HG02973 (cell line): ENCODE measurements at regions not wholly inside any gene's neighbourhood (a gene's known extent, or its start where the extent isn't known, plus 50 kb on each side); places are given as distances from the start of the nearest gene placed in this dataset.

Experiments
- ATAC-seq: cut with Tn5 transposase; IDR thresholded peaks from one replicate; pipeline ENCODE4 v1.9.1; 2021; ENCODE audit warnings: moderate library complexity; ENCODE audit not compliant: unreplicated experiment

- ATAC-seq, result no peak
These were observed 355.3 kb upstream of the ZNF385D start for GRCh38 chr3:22106213-22106896.

- ATAC-seq, result no peak
These were observed 360.2 kb upstream of the ZNF385D start for GRCh38 chr3:22111226-22111625.

- ATAC-seq, result no peak
These were observed 362.4 kb upstream of the ZNF385D start for GRCh38 chr3:22113453-22113852.

GRCh38 chr3:22115581-22115980 is 364.6 kb upstream of the ZNF385D start:
- ATAC-seq, result no peak

GRCh38 chr3:22117091-22117490 is 366.1 kb upstream of the ZNF385D start:
- ATAC-seq, result no peak

GRCh38 chr3:22117751-22118346 is 366.8 kb upstream of the ZNF385D start:
- ATAC-seq, result no peak

GRCh38 chr3:22118542-22118941 is 367.5 kb upstream of the ZNF385D start:
- no peak for ATAC-seq

GRCh38 chr3:22121068-22121701 is 370.2 kb upstream of the ZNF385D start:
- ATAC-seq, result peak; percentile 37

GRCh38 chr3:22122567-22122966 is 371.6 kb upstream of the ZNF385D start:
- ATAC-seq, result peak; percentile 80

- ATAC-seq, result no peak
These were observed 378.1 kb upstream of the ZNF385D start for GRCh38 chr3:22129101-22129500.

- ATAC-seq, result no peak
These were observed 390.8 kb upstream of the ZNF385D start for GRCh38 chr3:22141769-22142168.

- ATAC-seq, result no peak
These were observed 396.2 kb upstream of the ZNF385D start for GRCh38 chr3:22147161-22147560.

- ATAC-seq, result no peak
These were observed 405.9 kb upstream of the ZNF385D start for GRCh38 chr3:22156868-22157267.

GRCh38 chr3:22157848-22158247 is 406.8 kb upstream of the ZNF385D start:
- ATAC-seq, result no peak

- no peak for ATAC-seq
These were observed 408.1 kb upstream of the ZNF385D start for GRCh38 chr3:22159004-22159695.

- no peak for ATAC-seq
These were observed 410.3 kb upstream of the ZNF385D start for GRCh38 chr3:22161315-22161714.

GRCh38 chr3:22170370-22170769 is 419.4 kb upstream of the ZNF385D start:
- no peak for ATAC-seq

GRCh38 chr3:22172964-22173363 is 422.0 kb upstream of the ZNF385D start:
- no peak for ATAC-seq

GRCh38 chr3:22175947-22176346 is 424.9 kb upstream of the ZNF385D start:
- no peak for ATAC-seq

GRCh38 chr3:22176911-22177310 is 425.9 kb upstream of the ZNF385D start:
- ATAC-seq, result no peak

- ATAC-seq, result no peak
These were observed 438.6 kb upstream of the ZNF385D start for GRCh38 chr3:22189616-22190015.

GRCh38 chr3:22199095-22199494 is 448.1 kb upstream of the ZNF385D start:
- ATAC-seq, result no peak
